ENCODE measurements at regions not wholly inside any gene's neighbourhood (a gene's known extent, or its start where the extent isn't known, plus 50 kb on each side); places are given as distances from the start of the nearest gene placed in this dataset.
"Not testable (repeated sequence)": the region's sequence is repeated elsewhere in the genome, so short reads cannot be mapped to it uniquely, and the experiment has no call there.

DNA sequence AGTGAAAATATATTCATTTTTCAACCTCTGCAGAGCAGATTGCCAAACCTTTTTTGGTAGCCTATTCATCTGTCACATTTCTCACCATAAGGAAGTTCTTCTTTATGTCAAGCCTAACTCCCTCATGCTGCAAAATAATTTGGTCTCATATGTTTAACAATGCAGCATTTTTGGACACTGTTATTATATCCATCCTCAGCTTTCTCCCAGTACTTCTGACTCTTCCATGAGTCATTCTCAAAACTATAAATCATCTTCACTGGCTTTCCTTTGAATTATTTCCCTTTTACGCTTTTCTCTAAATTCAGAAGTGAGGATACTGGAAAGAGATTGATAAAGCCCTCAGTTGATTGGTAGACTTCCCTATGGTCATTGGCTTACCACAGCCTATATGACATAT is 192.2 kb downstream of the TPBG start:
- H3K9me3 ChIP-seq (replicated peaks; ENCODE audit: control insufficient read depth, insufficient read depth, low read length), result no peaks in the 10 kb centered on the region
- TF ChIP-seq ZNF622 (IDR thresholded peaks at IDR 0.05) (no peak), ASH2L (IDR thresholded peaks at IDR 0.05; ENCODE audit: borderline replicate concordance, low read depth) (no peak), NFXL1 (IDR thresholded peaks at IDR 0.05; ENCODE audit: borderline replicate concordance) (no peak), FOS (IDR thresholded peaks at IDR 0.05; ENCODE audit: borderline replicate concordance, extremely low read depth, insufficient read length) (no peak), SRF (IDR thresholded peaks at IDR 0.05; ENCODE audit: low read depth in 2 of 2, low read length in 2 of 2) (no peak), NR2F1 (conservative IDR thresholded peaks at IDR 0.05) (no peak)
- ChIA-PET SMC1A (ENCODE audit: uncharacterized antibody, unreplicated experiment) (no interaction called here), POLR2A (no interaction called here), CTCF (interaction anchor here (0.6 kb wide), 1 partner anchor 334 kb away, joined by 3 read pairs; no protein-coding TSS in a partner anchor), RAD21 (ENCODE audit: unreplicated experiment) (no interaction called here)
- WGBS (ENCODE audit: insufficient coverage, insufficient replicate concordance, low lambda C conversion rate, missing lambda C conversion rate), result 0% methylated on average over 1 of the region's 1 CpG
- H3K9ac ChIP-seq (ENCODE audit: control insufficient read depth, insufficient read depth, low read length), result no peak overlapping the region
- no peaks in the 10 kb centered on the region for H3K79me2 ChIP-seq (ENCODE audit: control insufficient read depth, insufficient read depth, low read length)
- H3K4me2 ChIP-seq (ENCODE audit: control insufficient read depth, insufficient read depth), result no peak overlapping the region
- in situ Hi-C loops (cut with MboI) (no loop called here), intact Hi-C loops (cut with micrococcal nuclease; ENCODE audit: unreplicated experiment) (no loop called here)
- FAIRE-seq (no peak), DNase-seq (ENCODE audit: low read depth, low spot score) (no peak), ATAC-seq (no peak)
- no peak overlapping the region for H3K4me3 ChIP-seq
- no peaks in the 10 kb centered on the region for H3K27me3 ChIP-seq (replicated peaks in 1 of 2; ENCODE audit: control insufficient read depth in 2 of 2, insufficient read depth in 2 of 2, low read length in 1 of 2)
- no TSS peak for BruUV-seq (replicated peaks)
- no peaks in the 10 kb centered on the region for H4K20me1 ChIP-seq (ENCODE audit: control insufficient read depth, insufficient read depth)
- H3K27ac ChIP-seq (ENCODE audit: control insufficient read depth, insufficient read depth), result no peak overlapping the region
- no peaks in the 10 kb centered on the region for H3K4me1 ChIP-seq (ENCODE audit: control insufficient read depth, insufficient read depth, low read length)
- no peaks in the 10 kb centered on the region for H3K36me3 ChIP-seq (ENCODE audit: control insufficient read depth in 2 of 2, insufficient read depth in 2 of 2, low read length in 1 of 2)
- no peak overlapping the region for H2AFZ ChIP-seq (ENCODE audit: control insufficient read depth, low read depth, low read length)

DNA sequence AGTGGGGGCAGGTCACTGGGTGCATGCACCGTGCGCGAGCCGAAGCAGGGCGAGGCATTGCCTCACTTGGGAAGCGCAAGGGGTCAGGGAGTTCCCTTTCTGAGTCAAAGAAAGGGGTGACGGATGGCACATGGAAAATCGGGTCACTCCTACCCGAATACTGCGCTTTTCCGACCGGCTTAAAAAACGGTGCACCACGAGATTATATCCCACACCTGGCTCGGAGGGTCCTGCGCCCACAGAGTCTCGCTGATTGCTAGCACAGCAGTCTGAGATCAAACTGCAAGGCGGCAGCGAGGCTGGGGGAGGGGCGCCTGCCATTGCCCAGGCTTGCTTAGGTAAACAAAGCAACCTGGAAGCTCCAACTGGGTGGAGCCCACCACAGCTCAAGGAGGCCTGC is 194.9 kb downstream of the TPBG start:
- H3K4me1 ChIP-seq (ENCODE audit: control insufficient read depth, insufficient read depth, low read length); H3K27me3 ChIP-seq (replicated peaks in 1 of 2; ENCODE audit: control insufficient read depth in 2 of 2, insufficient read depth in 2 of 2, low read length in 1 of 2); RAD21 ChIA-PET (ENCODE audit: unreplicated experiment); SMC1A ChIA-PET (ENCODE audit: uncharacterized antibody, unreplicated experiment); H4K20me1 ChIP-seq (ENCODE audit: control insufficient read depth, insufficient read depth); DNase-seq (ENCODE audit: low read depth, low spot score); H3K79me2 ChIP-seq (ENCODE audit: control insufficient read depth, insufficient read depth, low read length); ATAC-seq; BruUV-seq (replicated peaks); FAIRE-seq; H3K27ac ChIP-seq (ENCODE audit: control insufficient read depth, insufficient read depth); H3K4me3 ChIP-seq; intact Hi-C loops (cut with micrococcal nuclease; ENCODE audit: unreplicated experiment); H3K36me3 ChIP-seq (ENCODE audit: control insufficient read depth in 2 of 2, insufficient read depth in 2 of 2, low read length in 1 of 2); POLR2A ChIA-PET; in situ Hi-C loops (cut with MboI); H3K9ac ChIP-seq (ENCODE audit: control insufficient read depth, insufficient read depth, low read length); CTCF ChIA-PET; H2AFZ ChIP-seq (ENCODE audit: control insufficient read depth, low read depth, low read length); H3K4me2 ChIP-seq (ENCODE audit: control insufficient read depth, insufficient read depth); H3K9me3 ChIP-seq (replicated peaks; ENCODE audit: control insufficient read depth, insufficient read depth, low read length): not testable (repeated sequence)
- WGBS (ENCODE audit: insufficient coverage, insufficient replicate concordance, low lambda C conversion rate, missing lambda C conversion rate), result 59% methylated on average over 10 of the region's 20 CpGs
